MCF 10A (cell line): ENCODE measurements at regions not wholly inside any gene's neighbourhood (a gene's known extent, or its start where the extent isn't known, plus 50 kb on each side); places are given as distances from the start of the nearest gene placed in this dataset.

ENCODE experiments used
- BruUV-seq: library from RNA; stranded (reverse); fragments of 400-500 nt; replicated peaks from 2 replicates; lab custom pipeline; 2021; lab: Mats Ljungman, UMichigan
- CTCF ChIA-PET: fragments of 300-600 bp; sonication (Branson Sonifier 250); formaldehyde crosslinking; extraction: SDS; loops from one replicate; lab custom pipeline; 2021; ENCODE audit warnings: antibody characterized with exemption, inconsistent platforms; lab: Yijun Ruan, JAX
- POLR2A ChIA-PET: fragments of 300-600, 350-650 bp; sonication (Branson Sonifier 250); formaldehyde crosslinking; extraction: SDS; loops from one replicate; lab custom pipeline; 2020; ENCODE audit warnings: antibody characterized with exemption, inconsistent platforms; lab: Yijun Ruan, JAX
- DNase-seq: peaks from one replicate; pipeline ENCODE4 v3.0.0-alpha.2; 2018; ENCODE audit not compliant: unreplicated experiment
- H3K27ac Mint-ChIP-seq: one replicate; pipeline ENCODE4 v1.8.0; 2022; ENCODE audit warnings: mild to moderate bottlenecking, low read depth, mixed read lengths; ENCODE audit not compliant: unreplicated experiment
- H3K27me3 Mint-ChIP-seq: one replicate; pipeline ENCODE4 v1.8.0; 2022; ENCODE audit warnings: mixed read lengths; ENCODE audit not compliant: insufficient read depth, unreplicated experiment
- H3K36me3 Mint-ChIP-seq: one replicate; pipeline ENCODE4 v1.8.0; 2022; ENCODE audit warnings: mild to moderate bottlenecking, moderate library complexity, mixed read lengths; ENCODE audit not compliant: insufficient read depth, unreplicated experiment
- H3K4me1 Mint-ChIP-seq: one replicate; pipeline ENCODE4 v1.8.0; 2022; ENCODE audit warnings: mixed read lengths; ENCODE audit not compliant: insufficient read depth, unreplicated experiment
- H3K4me3 Mint-ChIP-seq: one replicate; pipeline ENCODE4 v1.8.0; 2022; ENCODE audit warnings: mild to moderate bottlenecking, moderate library complexity, mixed read lengths; ENCODE audit not compliant: unreplicated experiment
- H3K9me3 Mint-ChIP-seq: one replicate; pipeline ENCODE4 v1.8.0; 2022; ENCODE audit warnings: mixed read lengths; ENCODE audit not compliant: unreplicated experiment
- intact Hi-C: fragments of 100-400 bp; cut with micrococcal nuclease; formaldehyde crosslinking; loops from 2 replicates; pipeline ENCODE4 v1.14.1; 2022
- TF ChIP-seq, protein P1 (sequence below): fragments of 200-600 bp; IDR thresholded peaks from one replicate; pipeline ENCODE4 v1.8.0; 2022; ENCODE audit warnings: antibody characterized with exemption, mild to moderate bottlenecking; ENCODE audit not compliant: unreplicated experiment

DNA sequence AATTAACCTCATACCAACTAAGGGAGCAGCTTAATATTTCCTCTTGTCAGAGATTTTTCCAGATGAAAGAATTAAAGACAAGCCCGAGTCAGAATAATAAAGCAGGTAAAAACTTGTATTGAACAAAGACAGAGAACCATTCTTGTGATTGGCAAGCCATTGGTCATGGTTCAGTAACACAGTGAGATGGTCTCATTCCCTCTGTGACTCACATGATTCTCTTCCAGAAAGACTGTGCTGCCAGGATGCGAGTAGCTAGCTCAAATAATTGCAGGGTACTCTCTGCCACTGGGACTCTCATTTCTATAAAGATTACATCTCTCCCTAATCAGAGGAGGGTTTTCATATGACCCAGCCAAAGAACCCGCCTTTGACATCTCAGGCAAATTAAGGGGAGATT, 179.4 kb downstream of the PHLDA1 start:
- no peaks in the 10 kb centered on the region for H3K36me3 Mint-ChIP-seq
- H3K4me3 Mint-ChIP-seq, result no peak overlapping the region
- DNase-seq, result peak; percentile 31
- ChIA-PET CTCF (interaction anchor here (0.5 to 1.3 kb wide), 2 partner anchors 10 to 36 kb away, joined by 3 to 5 read pairs; no protein-coding TSS in a partner anchor), POLR2A (interaction anchor here (1.4 kb wide), 1 partner anchor 15 kb away, joined by 3 read pairs; no protein-coding TSS in a partner anchor)
- TF ChIP-seq, protein P1, sequence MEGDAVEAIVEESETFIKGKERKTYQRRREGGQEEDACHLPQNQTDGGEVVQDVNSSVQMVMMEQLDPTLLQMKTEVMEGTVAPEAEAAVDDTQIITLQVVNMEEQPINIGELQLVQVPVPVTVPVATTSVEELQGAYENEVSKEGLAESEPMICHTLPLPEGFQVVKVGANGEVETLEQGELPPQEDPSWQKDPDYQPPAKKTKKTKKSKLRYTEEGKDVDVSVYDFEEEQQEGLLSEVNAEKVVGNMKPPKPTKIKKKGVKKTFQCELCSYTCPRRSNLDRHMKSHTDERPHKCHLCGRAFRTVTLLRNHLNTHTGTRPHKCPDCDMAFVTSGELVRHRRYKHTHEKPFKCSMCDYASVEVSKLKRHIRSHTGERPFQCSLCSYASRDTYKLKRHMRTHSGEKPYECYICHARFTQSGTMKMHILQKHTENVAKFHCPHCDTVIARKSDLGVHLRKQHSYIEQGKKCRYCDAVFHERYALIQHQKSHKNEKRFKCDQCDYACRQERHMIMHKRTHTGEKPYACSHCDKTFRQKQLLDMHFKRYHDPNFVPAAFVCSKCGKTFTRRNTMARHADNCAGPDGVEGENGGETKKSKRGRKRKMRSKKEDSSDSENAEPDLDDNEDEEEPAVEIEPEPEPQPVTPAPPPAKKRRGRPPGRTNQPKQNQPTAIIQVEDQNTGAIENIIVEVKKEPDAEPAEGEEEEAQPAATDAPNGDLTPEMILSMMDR, result no peak
- H3K27me3 Mint-ChIP-seq, result no peaks in the 10 kb centered on the region
- no TSS peak for BruUV-seq
- H3K4me1 Mint-ChIP-seq, result peaks cover 25% of the 10 kb centered on the region
- H3K9me3 Mint-ChIP-seq, result no peaks in the 10 kb centered on the region
- H3K27ac Mint-ChIP-seq, result no peak overlapping the region
- intact Hi-C loops, result no loop called here

DNA sequence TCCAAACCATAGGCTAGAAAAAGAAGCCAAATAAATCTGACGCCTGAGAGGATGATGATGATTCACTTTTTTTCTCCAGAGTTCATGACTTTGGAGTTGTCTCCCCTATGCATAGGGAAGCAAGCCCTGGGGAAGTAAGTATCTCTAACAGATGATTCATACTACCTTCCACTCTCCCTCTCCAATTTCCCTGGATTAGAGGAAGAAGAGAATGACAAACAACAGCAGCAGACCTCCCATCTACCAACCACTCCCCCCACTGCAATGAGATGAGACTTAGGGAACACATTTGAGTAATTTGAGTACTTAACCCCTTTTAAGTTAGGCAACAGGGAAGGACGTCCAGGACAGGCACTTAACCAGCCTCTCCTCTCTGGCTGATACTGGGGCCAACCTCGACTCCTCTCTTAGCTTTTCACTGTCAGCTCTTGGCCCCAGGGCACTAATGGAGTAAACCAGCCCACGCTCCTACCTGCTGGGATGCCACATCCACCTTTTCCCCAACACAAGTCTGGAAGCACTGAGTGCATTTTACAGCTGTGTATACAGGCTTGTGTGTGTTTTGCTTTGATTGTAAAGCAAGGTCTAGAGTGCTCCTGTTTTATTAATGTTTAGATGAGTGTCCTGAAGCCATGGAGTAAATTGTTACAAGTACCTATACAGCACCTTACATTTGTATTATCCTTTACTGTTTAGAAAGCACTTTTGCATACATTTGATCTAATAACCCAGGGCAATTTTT, 180.7 kb downstream of the PHLDA1 start:
- Mint-ChIP-seq H3K27me3 (no peaks in the 10 kb centered on the region), H3K27ac (no peak overlapping the region), H3K4me3 (no peak overlapping the region), H3K4me1 (peaks cover 25% of the 10 kb centered on the region), H3K36me3 (no peaks in the 10 kb centered on the region), H3K9me3 (peaks cover 8% of the 10 kb centered on the region)
- no TSS peak for BruUV-seq
- CTCF ChIA-PET, result no interaction called here
- TF ChIP-seq, protein P1, result no peak
- DNase-seq, result peak; percentile 81
- POLR2A ChIA-PET, result interaction anchor here (0.6 to 0.9 kb wide), 2 partner anchors 17 to 230 kb away, joined by 4 read pairs; no protein-coding TSS in a partner anchor
- intact Hi-C loops, result no loop called here

DNA sequence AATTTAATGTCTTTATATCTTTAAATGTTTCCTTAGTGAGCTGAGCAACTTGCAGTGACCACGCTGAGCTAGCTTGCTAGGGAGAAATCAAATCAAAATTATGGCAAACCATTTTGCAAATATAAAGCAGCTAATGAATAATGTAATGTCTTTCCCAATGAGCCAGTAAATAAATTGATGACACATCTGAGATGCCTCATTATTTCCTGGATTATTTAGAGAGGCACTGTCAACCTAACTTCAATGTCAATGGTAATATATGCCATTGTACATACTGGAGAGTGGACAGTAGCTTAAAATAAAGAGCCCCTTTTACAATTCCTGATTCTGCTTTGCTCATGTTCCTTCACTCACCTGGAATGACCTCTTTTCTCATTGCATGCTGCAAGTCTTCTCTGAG, 182.6 kb downstream of the PHLDA1 start:
- DNase-seq, result no peak
- no peaks in the 10 kb centered on the region for H3K27me3 Mint-ChIP-seq
- TF ChIP-seq, protein P1, result no peak
- H3K27ac Mint-ChIP-seq, result no peak overlapping the region
- H3K36me3 Mint-ChIP-seq, result no peaks in the 10 kb centered on the region
- no TSS peak for BruUV-seq
- ChIA-PET POLR2A (interaction anchor here (1.1 to 1.3 kb wide), 2 partner anchors 184 to 226 kb away, joined by 4 read pairs; no protein-coding TSS in a partner anchor), CTCF (interaction anchor here (0.6 kb wide), 2 partner anchors 73 to 107 kb away, joined by 4 to 5 read pairs; no protein-coding TSS in a partner anchor)
- H3K9me3 Mint-ChIP-seq, result peaks cover 9% of the 10 kb centered on the region
- H3K4me3 Mint-ChIP-seq, result no peak overlapping the region
- intact Hi-C loops, result no loop called here
- H3K4me1 Mint-ChIP-seq, result peaks cover 25% of the 10 kb centered on the region

DNA sequence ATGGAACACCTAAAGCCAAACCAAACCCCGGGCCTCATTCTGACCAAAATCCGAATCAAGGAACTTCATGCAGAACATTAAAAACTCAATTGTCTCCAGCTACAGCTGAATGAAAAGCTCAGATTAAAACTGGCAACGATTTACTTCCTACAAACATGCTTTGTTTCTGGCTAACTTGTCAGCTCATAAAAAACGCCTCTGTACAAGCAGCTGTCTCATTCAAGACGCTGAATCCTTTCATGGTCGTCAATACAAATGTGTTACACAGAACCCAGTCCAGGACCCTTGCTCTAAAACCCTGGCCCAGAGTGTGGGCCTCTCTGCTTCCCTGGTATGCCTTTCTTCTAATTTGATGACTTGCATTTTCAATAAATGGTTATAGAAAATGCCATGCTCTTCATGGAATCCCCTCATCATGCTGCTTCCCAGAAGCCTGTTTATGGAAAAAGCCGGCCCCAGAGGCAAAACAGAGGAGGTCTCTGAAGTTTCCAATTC, 183.1 kb downstream of the PHLDA1 start:
- Mint-ChIP-seq H3K4me1 (peaks cover 25% of the 10 kb centered on the region), H3K4me3 (no peak overlapping the region), H3K36me3 (no peaks in the 10 kb centered on the region), H3K27ac (no peak overlapping the region), H3K9me3 (peaks cover 14% of the 10 kb centered on the region), H3K27me3 (no peaks in the 10 kb centered on the region)
- intact Hi-C loops, result no loop called here
- ChIA-PET POLR2A (interaction anchor here (0.7 to 1.3 kb wide), 3 partner anchors 184 to 225 kb away, joined by 3 to 4 read pairs (median 4); no protein-coding TSS in a partner anchor), CTCF (interaction anchor here (0.6 kb wide), 3 partner anchors 33 to 107 kb away, joined by 3 to 5 read pairs (median 4); no protein-coding TSS in a partner anchor)
- TF ChIP-seq, protein P1, result no peak
- BruUV-seq, result no TSS peak
- no peak for DNase-seq
